PFSK-1 (cell line): ENCODE measurements at regions not wholly inside any gene's neighbourhood (a gene's known extent, or its start where the extent isn't known, plus 50 kb on each side); places are given as distances from the start of the nearest gene placed in this dataset.

Experiments
- FOXP2 ChIP-seq: optimal IDR thresholded peaks from 2 replicates; pipeline ENCODE3; 2011; ENCODE audit warnings: borderline replicate concordance, control low read depth, inconsistent platforms; ENCODE audit not compliant: insufficient read depth; ENCODE audit errors: extremely low read length, extremely low read depth
- POLR2AphosphoS5 ChIP-seq: IDR thresholded peaks from 2 replicates; pipeline ENCODE4 v1.6.1; 2012; ENCODE audit warnings: low read depth, mild to moderate bottlenecking, control low read depth, low read length, moderate library complexity
- SIN3A ChIP-seq: IDR thresholded peaks from 2 replicates; pipeline ENCODE4 v1.6.1; 2012; ENCODE audit warnings: mild to moderate bottlenecking, low read length, moderate library complexity, borderline replicate concordance; ENCODE audit not compliant: insufficient read depth
- TAF1 ChIP-seq: IDR thresholded peaks from 2 replicates; pipeline ENCODE4 v1.6.1; 2012; ENCODE audit warnings: low read length, control low read depth, borderline replicate concordance; ENCODE audit not compliant: insufficient read depth
- TF ChIP-seq, protein P1 (sequence below), 2 experiments: IDR thresholded peaks; 2 replicates each; pipeline versions ENCODE4 v1.6.1 to v1.8.0; 2011 to 2012; ENCODE audit warnings: low read depth in 2 of 2, low read length in 2 of 2, control low read depth in 1 of 2, inconsistent platforms in 1 of 2, mild to moderate bottlenecking in 1 of 2, moderate library complexity in 1 of 2; ENCODE audit not compliant: insufficient read depth in 1 of 2

DNA sequence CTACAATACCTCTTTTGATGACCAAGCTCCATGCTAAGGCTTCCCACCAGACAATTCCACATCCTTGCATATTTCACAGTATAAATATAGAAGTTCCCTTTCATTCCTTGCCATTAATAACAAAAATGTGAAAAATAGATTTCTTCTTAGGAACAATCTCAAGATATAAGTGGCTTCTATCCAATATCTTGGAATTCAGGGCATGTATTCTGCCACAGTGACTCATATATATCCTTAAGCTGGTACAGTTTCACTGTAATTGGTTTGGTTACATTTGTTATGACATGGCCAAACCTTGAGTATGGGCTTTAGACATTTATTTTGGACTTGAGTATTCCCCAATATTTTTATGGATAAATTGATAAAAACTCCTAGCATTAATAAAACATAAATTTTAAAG lies 181.7 kb upstream of the DDX53 start:
- TF ChIP-seq, protein P1, sequence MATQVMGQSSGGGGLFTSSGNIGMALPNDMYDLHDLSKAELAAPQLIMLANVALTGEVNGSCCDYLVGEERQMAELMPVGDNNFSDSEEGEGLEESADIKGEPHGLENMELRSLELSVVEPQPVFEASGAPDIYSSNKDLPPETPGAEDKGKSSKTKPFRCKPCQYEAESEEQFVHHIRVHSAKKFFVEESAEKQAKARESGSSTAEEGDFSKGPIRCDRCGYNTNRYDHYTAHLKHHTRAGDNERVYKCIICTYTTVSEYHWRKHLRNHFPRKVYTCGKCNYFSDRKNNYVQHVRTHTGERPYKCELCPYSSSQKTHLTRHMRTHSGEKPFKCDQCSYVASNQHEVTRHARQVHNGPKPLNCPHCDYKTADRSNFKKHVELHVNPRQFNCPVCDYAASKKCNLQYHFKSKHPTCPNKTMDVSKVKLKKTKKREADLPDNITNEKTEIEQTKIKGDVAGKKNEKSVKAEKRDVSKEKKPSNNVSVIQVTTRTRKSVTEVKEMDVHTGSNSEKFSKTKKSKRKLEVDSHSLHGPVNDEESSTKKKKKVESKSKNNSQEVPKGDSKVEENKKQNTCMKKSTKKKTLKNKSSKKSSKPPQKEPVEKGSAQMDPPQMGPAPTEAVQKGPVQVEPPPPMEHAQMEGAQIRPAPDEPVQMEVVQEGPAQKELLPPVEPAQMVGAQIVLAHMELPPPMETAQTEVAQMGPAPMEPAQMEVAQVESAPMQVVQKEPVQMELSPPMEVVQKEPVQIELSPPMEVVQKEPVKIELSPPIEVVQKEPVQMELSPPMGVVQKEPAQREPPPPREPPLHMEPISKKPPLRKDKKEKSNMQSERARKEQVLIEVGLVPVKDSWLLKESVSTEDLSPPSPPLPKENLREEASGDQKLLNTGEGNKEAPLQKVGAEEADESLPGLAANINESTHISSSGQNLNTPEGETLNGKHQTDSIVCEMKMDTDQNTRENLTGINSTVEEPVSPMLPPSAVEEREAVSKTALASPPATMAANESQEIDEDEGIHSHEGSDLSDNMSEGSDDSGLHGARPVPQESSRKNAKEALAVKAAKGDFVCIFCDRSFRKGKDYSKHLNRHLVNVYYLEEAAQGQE (IDR thresholded peaks at IDR 0.05; ENCODE audit: insufficient read depth in 1 of 2, low read depth in 2 of 2, low read length in 2 of 2) = no peak
- no peak for TF ChIP-seq POLR2AphosphoS5
- no peak for TF ChIP-seq SIN3A
- TF ChIP-seq FOXP2 = no peak
- no peak for TF ChIP-seq TAF1

DNA sequence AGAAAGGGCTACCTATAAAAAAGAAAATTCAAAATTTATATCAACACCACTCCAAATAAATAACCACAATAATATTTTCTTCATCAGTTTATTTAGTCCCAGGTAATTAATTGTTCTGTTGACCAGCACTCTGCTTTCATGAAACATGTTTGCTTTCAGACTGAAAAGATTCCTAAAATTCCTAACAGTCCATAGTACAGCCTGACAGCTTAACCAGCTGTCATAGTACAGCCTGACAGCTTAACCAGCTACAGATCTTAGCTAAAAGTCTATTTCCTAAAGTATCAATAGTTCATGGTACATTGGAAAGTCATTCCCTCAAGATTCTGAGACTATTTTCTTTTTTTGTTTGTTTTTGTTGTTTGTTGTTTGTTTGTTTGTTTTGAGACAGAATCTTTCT lies 144.1 kb upstream of the DDX53 start:
- TF ChIP-seq, protein P1 (IDR thresholded peaks at IDR 0.05; ENCODE audit: insufficient read depth in 1 of 2, low read depth in 2 of 2, low read length in 2 of 2) = no peak
- TF ChIP-seq SIN3A (no peak), FOXP2 (no peak), POLR2AphosphoS5 (no peak), TAF1 (no peak)

- TF ChIP-seq, protein P1 (IDR thresholded peaks at IDR 0.05; ENCODE audit: insufficient read depth in 1 of 2, low read depth in 2 of 2, low read length in 2 of 2) = no peak
- TF ChIP-seq POLR2AphosphoS5 (no peak), FOXP2 (no peak), SIN3A (no peak)
Observed at GRCh38 chrX:22859642-22860041, 140.1 kb upstream of the DDX53 start.

- TF ChIP-seq FOXP2 = no peak
Observed at GRCh38 chrX:22882543-22882942, 117.2 kb upstream of the DDX53 start.

DNA sequence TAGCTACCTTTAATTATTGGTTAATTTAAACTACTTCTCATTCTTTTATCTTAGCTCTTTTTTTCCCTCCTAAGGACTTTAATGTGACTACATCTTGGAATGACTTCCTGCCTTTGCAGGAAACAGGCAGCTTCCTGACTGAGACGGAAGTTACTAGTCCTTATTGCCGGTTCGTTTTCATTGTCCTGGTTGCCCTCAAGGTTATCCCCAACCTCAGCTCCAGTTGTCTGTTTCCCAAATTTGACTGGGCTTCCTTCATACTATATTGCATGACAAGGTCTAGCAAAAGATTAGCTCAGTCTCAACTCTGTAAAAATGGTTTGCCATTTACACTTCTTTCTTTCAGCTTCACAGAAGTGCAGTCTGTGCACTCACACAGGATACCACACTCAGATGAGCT lies 109.9 kb upstream of the DDX53 start:
- TF ChIP-seq POLR2AphosphoS5 (no peak), SIN3A (no peak), TAF1 (no peak), FOXP2 (no peak)
- TF ChIP-seq, protein P1 (IDR thresholded peaks at IDR 0.05; ENCODE audit: insufficient read depth in 1 of 2, low read depth in 2 of 2, low read length in 2 of 2) = no peak
